Stomach smooth muscle (tissue), 2 donors: ENCODE measurements at regions not wholly inside any gene's neighbourhood (a gene's known extent, or its start where the extent isn't known, plus 50 kb on each side); places are given as distances from the start of the nearest gene placed in this dataset.

Experiments used
- H3K27ac ChIP-seq: one replicate; pipeline ENCODE4 v1.7.0; 2013; ENCODE audit warnings: mild to moderate bottlenecking, low read length, inconsistent platforms
- H3K27me3 ChIP-seq, 2 donors: one replicate each; pipeline ENCODE4 v1.7.0; 2013; ENCODE audit warnings: low read length in 2 of 2; ENCODE audit not compliant: insufficient read depth in 2 of 2, control insufficient read depth in 1 of 2
- H3K36me3 ChIP-seq, 2 donors: one replicate each; pipeline ENCODE4 v1.7.0; 2013; ENCODE audit warnings: low read length in 2 of 2; ENCODE audit not compliant: control insufficient read depth in 2 of 2, insufficient read depth in 2 of 2
- H3K4me1 ChIP-seq: one replicate; pipeline ENCODE4 v1.7.0; 2013; ENCODE audit warnings: low read length; ENCODE audit not compliant: control insufficient read depth, insufficient read depth
- H3K4me3 ChIP-seq, 2 donors: one replicate each; pipeline ENCODE4 v1.7.0; 2013; ENCODE audit warnings: low read length in 2 of 2
- H3K9ac ChIP-seq, 2 donors: one replicate each; pipeline ENCODE4 v1.7.0; 2013; ENCODE audit warnings: low read length in 2 of 2, mild to moderate bottlenecking in 1 of 2
- H3K9me3 ChIP-seq, 2 donors: one replicate each; pipeline ENCODE4 v1.7.0; 2013; ENCODE audit warnings: low read length in 2 of 2; ENCODE audit not compliant: control insufficient read depth in 2 of 2
- donor health status: healthy.
- donor health status: Pancreatic carcinoma.

GRCh38 chr5:161042862-161043261 lies 190.9 kb upstream of the ATP10B start:
- no peak overlapping the region for H3K9ac ChIP-seq
- H3K36me3 ChIP-seq, result no peaks in the 10 kb centered on the region
- H3K4me3 ChIP-seq, result no peak overlapping the region
- H3K4me1 ChIP-seq, result no peaks in the 10 kb centered on the region
- H3K9me3 ChIP-seq, result no peaks in the 10 kb centered on the region
- H3K27me3 ChIP-seq, result no peaks in the 10 kb centered on the region
- no peak overlapping the region for H3K27ac ChIP-seq

- Histone ChIP-seq H3K9ac (no peak overlapping the region), H3K4me1 (no peaks in the 10 kb centered on the region), H3K36me3 (no peaks in the 10 kb centered on the region), H3K4me3 (no peak overlapping the region), H3K27me3 (no peaks in the 10 kb centered on the region), H3K9me3 (no peaks in the 10 kb centered on the region), H3K27ac (no peak overlapping the region)
These were observed 190.4 kb upstream of the ATP10B start for GRCh38 chr5:161042443-161042842.

GRCh38 chr5:161040818-161041217 lies 188.8 kb upstream of the ATP10B start:
- Histone ChIP-seq H3K27ac (no peak overlapping the region), H3K4me1 (no peaks in the 10 kb centered on the region), H3K4me3 (no peak overlapping the region), H3K36me3 (no peaks in the 10 kb centered on the region), H3K9ac (no peak overlapping the region), H3K27me3 (no peaks in the 10 kb centered on the region), H3K9me3 (no peaks in the 10 kb centered on the region)

- Histone ChIP-seq H3K36me3 (no peaks in the 10 kb centered on the region), H3K9me3 (no peaks in the 10 kb centered on the region), H3K9ac (no peak overlapping the region), H3K4me3 (no peak overlapping the region), H3K27ac (no peak overlapping the region), H3K4me1 (no peaks in the 10 kb centered on the region), H3K27me3 (no peaks in the 10 kb centered on the region)
These were observed 184.3 kb upstream of the ATP10B start for GRCh38 chr5:161036296-161036695.

GRCh38 chr5:161034451-161034850 lies 182.4 kb upstream of the ATP10B start:
- no peak overlapping the region for H3K4me3 ChIP-seq
- H3K9ac ChIP-seq, result no peak overlapping the region
- H3K27me3 ChIP-seq, result no peaks in the 10 kb centered on the region
- no peaks in the 10 kb centered on the region for H3K4me1 ChIP-seq
- H3K9me3 ChIP-seq, result no peaks in the 10 kb centered on the region
- H3K27ac ChIP-seq, result no peak overlapping the region
- H3K36me3 ChIP-seq, result no peaks in the 10 kb centered on the region

- Histone ChIP-seq H3K36me3 (no peaks in the 10 kb centered on the region), H3K9ac (no peak overlapping the region), H3K27me3 (no peaks in the 10 kb centered on the region), H3K9me3 (no peaks in the 10 kb centered on the region), H3K4me1 (peaks cover 3% of the 10 kb centered on the region), H3K4me3 (no peak overlapping the region), H3K27ac (no peak overlapping the region)
These were observed 178.2 kb upstream of the ATP10B start for GRCh38 chr5:161030229-161030628.

GRCh38 chr5:161027763-161028162 lies 175.8 kb upstream of the ATP10B start:
- no peak overlapping the region for H3K4me3 ChIP-seq
- no peak overlapping the region for H3K27ac ChIP-seq
- no peaks in the 10 kb centered on the region for H3K36me3 ChIP-seq
- peaks cover 3% of the 10 kb centered on the region for H3K4me1 ChIP-seq
- no peaks in the 10 kb centered on the region for H3K9me3 ChIP-seq
- H3K27me3 ChIP-seq, result no peaks in the 10 kb centered on the region
- no peak overlapping the region for H3K9ac ChIP-seq

GRCh38 chr5:161023551-161023950 lies 171.5 kb upstream of the ATP10B start:
- Histone ChIP-seq H3K27ac (no peak overlapping the region), H3K4me1 (peaks cover 3% of the 10 kb centered on the region), H3K9me3 (no peaks in the 10 kb centered on the region), H3K36me3 (no peaks in the 10 kb centered on the region), H3K27me3 (no peaks in the 10 kb centered on the region), H3K9ac (no peak overlapping the region), H3K4me3 (no peak overlapping the region)

- no peak overlapping the region for H3K4me3 ChIP-seq
- H3K36me3 ChIP-seq, result no peaks in the 10 kb centered on the region
- no peak overlapping the region for H3K9ac ChIP-seq
- H3K4me1 ChIP-seq, result no peaks in the 10 kb centered on the region
- no peaks in the 10 kb centered on the region for H3K9me3 ChIP-seq
- no peaks in the 10 kb centered on the region for H3K27me3 ChIP-seq
- H3K27ac ChIP-seq, result no peak overlapping the region
These were observed 170.1 kb upstream of the ATP10B start for GRCh38 chr5:161022151-161022550.

- no peaks in the 10 kb centered on the region for H3K27me3 ChIP-seq
- no peak overlapping the region for H3K4me3 ChIP-seq
- H3K4me1 ChIP-seq, result no peaks in the 10 kb centered on the region
- H3K9me3 ChIP-seq, result peaks cover 8% of the 10 kb centered on the region in 2 donors
- no peak overlapping the region for H3K27ac ChIP-seq
- H3K9ac ChIP-seq, result no peak overlapping the region
- no peaks in the 10 kb centered on the region for H3K36me3 ChIP-seq
These were observed 157.8 kb upstream of the ATP10B start for GRCh38 chr5:161009817-161010216.

- no peaks in the 10 kb centered on the region for H3K4me1 ChIP-seq
- H3K4me3 ChIP-seq, result no peak overlapping the region
- H3K36me3 ChIP-seq, result no peaks in the 10 kb centered on the region
These were observed 157.2 kb upstream of the ATP10B start for GRCh38 chr5:161009194-161009593.

More at GRCh38 chr5:161009194-161009593, 157.2 kb upstream of the ATP10B start:
- H3K9ac ChIP-seq, result no peak overlapping the region
- peaks cover 10 to 11% of the 10 kb centered on the region in 2 donors for H3K9me3 ChIP-seq
- H3K27me3 ChIP-seq, result no peaks in the 10 kb centered on the region
- no peak overlapping the region for H3K27ac ChIP-seq
